GM13977 (cell line): ENCODE measurements at regions not wholly inside any gene's neighbourhood (a gene's known extent, or its start where the extent isn't known, plus 50 kb on each side); places are given as distances from the start of the nearest gene placed in this dataset.

Source experiments
- DNase-seq: peaks from one replicate; pipeline ENCODE4 v3.0.0; 2012; ENCODE audit warnings: low spot score
- in situ Hi-C: fragments of 300-500 bp; cut with MboI; formaldehyde crosslinking; loops from one replicate; pipeline ENCODE4 v1.12.0; 2022; ENCODE audit warnings: low sequenced_read_pairs, low pct_unique_long_range_greater_than_20kb, mixed read lengths, inconsistent platforms; ENCODE audit not compliant: unreplicated experiment
- TF ChIP-seq, protein P1 (sequence below): IDR thresholded peaks from 2 replicates; pipeline ENCODE4 v1.5.1; 2012; ENCODE audit warnings: mild to moderate bottlenecking, control low read depth; ENCODE audit not compliant: insufficient read depth; ENCODE audit errors: extremely low read depth, missing control alignments

DNA sequence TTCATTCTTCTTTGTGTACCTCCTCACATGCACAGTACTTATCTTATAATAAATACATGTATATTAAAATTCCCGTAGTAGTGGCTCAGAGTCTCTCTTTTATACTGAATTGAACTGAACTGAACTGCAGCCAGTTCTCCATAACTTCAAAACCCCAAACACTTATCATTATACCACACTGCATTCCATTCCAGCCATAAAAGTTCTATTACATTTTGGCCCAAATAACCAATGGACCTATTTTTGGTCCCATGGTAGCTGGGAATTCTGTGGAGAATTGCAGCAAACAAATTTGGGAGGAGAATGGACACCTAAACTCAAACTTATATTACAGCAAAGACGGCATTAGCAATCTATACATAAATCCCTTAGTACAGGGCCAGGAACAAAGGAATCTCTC, 86.6 kb upstream of the C1orf87 start:
- TF ChIP-seq, protein P1, sequence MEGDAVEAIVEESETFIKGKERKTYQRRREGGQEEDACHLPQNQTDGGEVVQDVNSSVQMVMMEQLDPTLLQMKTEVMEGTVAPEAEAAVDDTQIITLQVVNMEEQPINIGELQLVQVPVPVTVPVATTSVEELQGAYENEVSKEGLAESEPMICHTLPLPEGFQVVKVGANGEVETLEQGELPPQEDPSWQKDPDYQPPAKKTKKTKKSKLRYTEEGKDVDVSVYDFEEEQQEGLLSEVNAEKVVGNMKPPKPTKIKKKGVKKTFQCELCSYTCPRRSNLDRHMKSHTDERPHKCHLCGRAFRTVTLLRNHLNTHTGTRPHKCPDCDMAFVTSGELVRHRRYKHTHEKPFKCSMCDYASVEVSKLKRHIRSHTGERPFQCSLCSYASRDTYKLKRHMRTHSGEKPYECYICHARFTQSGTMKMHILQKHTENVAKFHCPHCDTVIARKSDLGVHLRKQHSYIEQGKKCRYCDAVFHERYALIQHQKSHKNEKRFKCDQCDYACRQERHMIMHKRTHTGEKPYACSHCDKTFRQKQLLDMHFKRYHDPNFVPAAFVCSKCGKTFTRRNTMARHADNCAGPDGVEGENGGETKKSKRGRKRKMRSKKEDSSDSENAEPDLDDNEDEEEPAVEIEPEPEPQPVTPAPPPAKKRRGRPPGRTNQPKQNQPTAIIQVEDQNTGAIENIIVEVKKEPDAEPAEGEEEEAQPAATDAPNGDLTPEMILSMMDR = no peak
- in situ Hi-C loops = no loop called here
- no peak for DNase-seq

DNA sequence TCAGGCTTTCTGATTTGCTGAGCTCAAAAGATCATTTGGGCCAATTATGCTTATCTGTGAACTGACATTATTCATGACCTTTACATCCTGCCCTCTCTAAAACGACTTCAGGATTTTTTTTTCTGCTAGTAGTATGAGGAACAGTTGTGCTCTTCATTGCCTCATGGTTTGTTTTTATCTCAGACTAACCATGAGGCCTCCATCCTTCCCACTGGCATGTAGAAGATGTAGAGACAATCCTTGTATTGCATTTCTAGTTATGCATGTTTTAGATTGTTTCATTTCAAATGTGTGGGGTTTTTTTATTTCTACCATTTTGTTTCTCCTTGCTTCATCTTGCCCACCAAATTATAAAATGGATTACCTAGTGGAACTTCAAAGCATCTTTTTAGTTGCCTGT, 82.8 kb upstream of the C1orf87 start:
- TF ChIP-seq, protein P1 = no peak
- DNase-seq = no peak
- in situ Hi-C loops = no loop called here

DNA sequence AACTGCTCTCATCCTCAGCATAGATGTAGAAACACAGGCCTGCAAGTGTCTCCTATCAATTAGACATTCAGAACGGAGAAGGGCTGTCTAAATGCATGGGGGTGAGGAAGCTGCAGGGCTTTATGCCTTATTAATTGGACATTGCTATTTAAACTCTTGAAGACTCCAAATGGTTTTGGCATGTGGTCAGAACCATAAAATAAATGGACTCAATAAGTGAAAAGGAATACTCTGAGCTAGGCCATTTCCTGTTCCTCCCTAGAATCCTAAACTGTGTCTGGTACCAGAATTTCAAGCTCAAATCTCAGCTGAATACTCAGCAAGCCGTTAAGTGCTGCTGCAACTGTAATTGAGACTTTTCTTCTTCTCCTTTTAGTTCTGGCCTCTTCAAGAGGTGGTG, 80.4 kb upstream of the C1orf87 start:
- TF ChIP-seq, protein P1 = no peak
- no peak for DNase-seq
- in situ Hi-C loops = no loop called here

DNA sequence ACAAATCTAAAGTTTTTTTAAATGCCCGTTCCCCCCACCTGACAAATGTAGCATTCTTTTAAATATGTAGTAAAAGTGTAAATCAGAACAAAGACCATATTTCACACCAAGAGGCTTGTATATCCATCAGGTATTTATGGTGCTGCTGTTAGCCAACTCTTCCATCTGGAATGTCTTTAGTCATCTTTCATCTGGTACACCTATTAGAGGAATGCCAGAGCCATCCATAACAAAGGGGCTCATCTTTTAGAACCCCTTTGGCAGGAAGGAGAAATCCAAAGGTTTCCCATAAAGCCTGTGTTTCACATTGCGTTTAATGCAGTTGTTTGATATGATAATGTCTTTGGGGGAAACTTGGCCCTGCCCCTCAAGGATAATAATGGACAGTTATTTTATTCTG, 79.3 kb upstream of the C1orf87 start:
- in situ Hi-C loops = no loop called here
- TF ChIP-seq, protein P1 = no peak
- no peak for DNase-seq

DNA sequence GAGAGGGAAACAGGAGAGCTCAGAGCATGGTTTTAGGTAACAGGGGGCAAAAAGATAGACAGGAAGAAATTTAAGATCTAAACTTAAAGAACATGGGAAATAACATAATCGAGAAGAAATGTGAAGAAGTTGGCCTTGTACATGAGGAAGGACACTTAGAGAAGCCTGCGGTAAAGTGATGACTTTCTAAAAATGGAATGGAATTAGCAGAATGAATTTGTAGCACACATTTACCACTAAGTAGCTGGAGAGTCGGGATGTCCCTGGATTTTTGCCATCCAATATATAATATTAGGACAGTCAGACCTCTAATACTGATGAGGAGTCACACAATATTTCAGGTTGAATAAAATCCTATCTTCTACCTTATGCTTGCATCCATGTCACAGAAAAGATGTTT, 77.7 kb upstream of the C1orf87 start:
- TF ChIP-seq, protein P1 = no peak
- DNase-seq = no peak
- in situ Hi-C loops = no loop called here

DNA sequence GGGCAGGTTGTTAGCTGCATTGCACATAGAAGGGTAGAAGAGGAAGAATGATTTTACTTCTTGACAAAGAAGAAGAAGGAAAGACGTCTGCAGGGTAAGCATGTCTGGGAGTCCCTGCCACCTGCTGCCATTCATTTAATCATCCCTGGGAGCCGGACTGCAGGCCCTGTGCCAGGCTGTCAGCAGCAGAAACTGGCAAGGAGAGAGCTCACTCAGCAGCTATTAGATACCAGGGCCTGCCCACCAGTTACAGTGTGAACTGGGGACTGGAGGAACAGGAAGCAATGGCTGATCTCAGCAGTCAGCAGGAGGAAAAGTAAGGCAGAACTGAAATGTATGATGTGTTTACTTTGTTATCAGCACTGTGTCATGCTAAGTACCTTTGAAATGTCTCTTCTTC, 75.7 kb upstream of the C1orf87 start:
- in situ Hi-C loops = no loop called here
- TF ChIP-seq, protein P1 = no peak
- no peak for DNase-seq

DNA sequence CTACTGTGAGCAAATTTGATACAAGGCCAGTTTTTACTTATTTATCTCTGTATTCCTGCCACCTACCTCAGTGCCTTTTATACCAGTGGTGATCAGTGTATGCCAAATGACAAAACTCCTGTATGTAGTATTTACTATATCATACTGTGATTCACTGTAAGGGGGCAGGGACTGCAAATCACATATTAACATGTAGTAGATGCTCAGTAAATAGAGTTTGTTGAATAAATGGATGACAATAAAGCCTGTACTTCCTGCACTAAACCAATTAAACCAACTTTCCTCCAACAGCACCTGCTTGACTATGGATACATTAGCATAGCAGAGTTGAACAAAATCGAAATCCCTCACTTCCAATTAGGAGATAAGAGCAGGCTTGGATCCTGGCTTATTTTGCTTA, 73.3 kb upstream of the C1orf87 start:
- no peak for DNase-seq
- in situ Hi-C loops = no loop called here
- TF ChIP-seq, protein P1 = no peak
